ENCODE measurements at regions not wholly inside any gene's neighbourhood (a gene's known extent, or its start where the extent isn't known, plus 50 kb on each side); places are given as distances from the start of the nearest gene placed in this dataset.
"Not testable (repeated sequence)": the region's sequence is repeated elsewhere in the genome, so short reads cannot be mapped to it uniquely, and the experiment has no call there.

GRCh38 chr17:27089929-27090247, 204.0 kb upstream of the WSB1 start:
- H3K4me3 ChIP-seq, result no peak overlapping the region
- no peaks in the 10 kb centered on the region for H3K27me3 ChIP-seq
- TF ChIP-seq CTCF (IDR thresholded peaks at IDR 0.05) (no peak), POLR2A (IDR thresholded peaks at IDR 0.05) (no peak)
- no peak for DNase-seq
- no peak overlapping the region for H3K27ac ChIP-seq
- H3K9me3 ChIP-seq, result no peaks in the 10 kb centered on the region
- H3K36me3 ChIP-seq, result no peaks in the 10 kb centered on the region
- H3K4me1 ChIP-seq, result no peaks in the 10 kb centered on the region

GRCh38 chr17:27090450-27091042, 203.4 kb upstream of the WSB1 start:
- not testable (repeated sequence) for H3K4me1 ChIP-seq, H3K4me3 ChIP-seq, H3K27me3 ChIP-seq, H3K36me3 ChIP-seq, DNase-seq, H3K9me3 ChIP-seq, H3K27ac ChIP-seq

GRCh38 chr17:27091043-27091497, 202.8 kb upstream of the WSB1 start:
- Histone ChIP-seq H3K36me3 (no peaks in the 10 kb centered on the region), H3K9me3 (no peaks in the 10 kb centered on the region), H3K27me3 (no peaks in the 10 kb centered on the region), H3K4me1 (no peaks in the 10 kb centered on the region), H3K27ac (no peak overlapping the region), H3K4me3 (no peak overlapping the region)
- no peak for DNase-seq
- TF ChIP-seq POLR2A (IDR thresholded peaks at IDR 0.05) (no peak), CTCF (IDR thresholded peaks at IDR 0.05) (no peak)

- not testable (repeated sequence) for H3K36me3 ChIP-seq, H3K4me1 ChIP-seq, H3K27ac ChIP-seq, H3K9me3 ChIP-seq, H3K27me3 ChIP-seq, DNase-seq, H3K4me3 ChIP-seq
Observed at GRCh38 chr17:27094179-27094578, 199.7 kb upstream of the WSB1 start.

GRCh38 chr17:27095821-27096220, 198.1 kb upstream of the WSB1 start:
- not testable (repeated sequence) for H3K36me3 ChIP-seq, H3K4me3 ChIP-seq, DNase-seq, H3K27ac ChIP-seq, H3K9me3 ChIP-seq, H3K27me3 ChIP-seq, H3K4me1 ChIP-seq

- not testable (repeated sequence) for H3K9me3 ChIP-seq, H3K27me3 ChIP-seq, H3K36me3 ChIP-seq, DNase-seq, H3K4me3 ChIP-seq, H3K4me1 ChIP-seq, H3K27ac ChIP-seq
Observed at GRCh38 chr17:27099266-27099665, 194.6 kb upstream of the WSB1 start.

- H3K27me3 ChIP-seq, H3K36me3 ChIP-seq, H3K9me3 ChIP-seq, H3K4me3 ChIP-seq, H3K4me1 ChIP-seq, DNase-seq, H3K27ac ChIP-seq: not testable (repeated sequence)
Observed at GRCh38 chr17:27104605-27105221, 189.2 kb upstream of the WSB1 start.

- Histone ChIP-seq H3K27me3 (no peaks in the 10 kb centered on the region), H3K27ac (no peak overlapping the region), H3K36me3 (no peaks in the 10 kb centered on the region), H3K4me1 (no peaks in the 10 kb centered on the region), H3K4me3 (no peak overlapping the region), H3K9me3 (no peaks in the 10 kb centered on the region)
- no peak for TF ChIP-seq CTCF (IDR thresholded peaks at IDR 0.05)
- TF ChIP-seq POLR2A (IDR thresholded peaks at IDR 0.05), result no peak
- no peak for DNase-seq
Observed at GRCh38 chr17:27105636-27106035, 188.3 kb upstream of the WSB1 start.

Data from Peyer's patch (tissue), 4 donors.